GM21447 (cell line): ENCODE measurements at regions not wholly inside any gene's neighbourhood (a gene's known extent, or its start where the extent isn't known, plus 50 kb on each side); places are given as distances from the start of the nearest gene placed in this dataset.

Experiments used
- ATAC-seq: cut with Tn5 transposase; IDR thresholded peaks from one replicate; pipeline ENCODE4 v1.9.1; 2021; ENCODE audit not compliant: unreplicated experiment

- no peak for ATAC-seq
Measured at GRCh38 chr1:218967836-218968235, 205.8 kb upstream of the LYPLAL1 start.

GRCh38 chr1:218969006-218969405, 204.7 kb upstream of the LYPLAL1 start:
- ATAC-seq = no peak

GRCh38 chr1:218970397-218970990, 203.2 kb upstream of the LYPLAL1 start:
- ATAC-seq = no peak

- no peak for ATAC-seq
Measured at GRCh38 chr1:218971156-218971555, 202.5 kb upstream of the LYPLAL1 start.

- ATAC-seq = no peak
Measured at GRCh38 chr1:218980881-218981280, 192.8 kb upstream of the LYPLAL1 start.

- no peak for ATAC-seq
Measured at GRCh38 chr1:218982482-218982881, 191.2 kb upstream of the LYPLAL1 start.

- ATAC-seq = no peak
Measured at GRCh38 chr1:218983433-218983832, 190.2 kb upstream of the LYPLAL1 start.

- ATAC-seq = no peak
Measured at GRCh38 chr1:218983848-218984247, 189.8 kb upstream of the LYPLAL1 start.

GRCh38 chr1:218985424-218985984, 188.2 kb upstream of the LYPLAL1 start:
- no peak for ATAC-seq

GRCh38 chr1:218986816-218987215, 186.9 kb upstream of the LYPLAL1 start:
- ATAC-seq = no peak

- ATAC-seq = no peak
Measured at GRCh38 chr1:218990019-218990418, 183.7 kb upstream of the LYPLAL1 start.

GRCh38 chr1:218991089-218991488, 182.6 kb upstream of the LYPLAL1 start:
- ATAC-seq = no peak

GRCh38 chr1:218994615-218995014, 179.1 kb upstream of the LYPLAL1 start:
- no peak for ATAC-seq

- ATAC-seq = no peak
Measured at GRCh38 chr1:218995091-218995665, 178.5 kb upstream of the LYPLAL1 start.

GRCh38 chr1:218996362-218996761, 177.3 kb upstream of the LYPLAL1 start:
- no peak for ATAC-seq

- ATAC-seq = no peak
Measured at GRCh38 chr1:219000005-219000404, 173.7 kb upstream of the LYPLAL1 start.

- no peak for ATAC-seq
Measured at GRCh38 chr1:219000631-219001030, 173.0 kb upstream of the LYPLAL1 start.

GRCh38 chr1:219010720-219011119, 163.0 kb upstream of the LYPLAL1 start:
- ATAC-seq = no peak

- no peak for ATAC-seq
Measured at GRCh38 chr1:219020386-219020785, 153.3 kb upstream of the LYPLAL1 start.

GRCh38 chr1:219020846-219021245, 152.8 kb upstream of the LYPLAL1 start:
- ATAC-seq = no peak

- ATAC-seq = no peak
Measured at GRCh38 chr1:219027146-219027673, 146.5 kb upstream of the LYPLAL1 start.

- no peak for ATAC-seq
Measured at GRCh38 chr1:219031809-219032208, 141.9 kb upstream of the LYPLAL1 start.

- no peak for ATAC-seq
Measured at GRCh38 chr1:219038398-219038797, 135.3 kb upstream of the LYPLAL1 start.
